GM19452 (cell line): ENCODE measurements at regions not wholly inside any gene's neighbourhood (a gene's known extent, or its start where the extent isn't known, plus 50 kb on each side); places are given as distances from the start of the nearest gene placed in this dataset.

ENCODE experiments used
- ATAC-seq: cut with Tn5 transposase; IDR thresholded peaks from one replicate; pipeline ENCODE4 v1.9.1; 2021; ENCODE audit not compliant: unreplicated experiment

DNA sequence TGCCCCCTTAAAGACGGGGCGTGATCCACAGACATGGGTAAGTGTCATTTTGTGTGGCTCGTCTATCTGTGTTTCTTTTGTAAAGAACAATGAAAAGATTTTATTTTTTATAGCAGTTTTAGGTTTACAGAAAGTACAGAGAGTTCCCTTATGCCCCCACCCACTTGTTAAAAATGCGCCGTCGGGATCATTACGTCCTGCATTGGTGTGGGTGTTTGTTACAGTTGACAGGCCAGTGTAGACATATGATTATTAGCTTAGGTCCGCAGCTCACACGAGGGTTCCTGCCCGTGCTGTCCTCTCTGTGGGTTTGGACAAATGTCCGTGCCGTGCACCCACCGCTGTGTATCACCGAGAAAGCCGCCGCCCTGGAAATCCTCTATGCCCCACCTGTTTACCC, 50.5 kb downstream of the RGS12 start:
- no peak for ATAC-seq

DNA sequence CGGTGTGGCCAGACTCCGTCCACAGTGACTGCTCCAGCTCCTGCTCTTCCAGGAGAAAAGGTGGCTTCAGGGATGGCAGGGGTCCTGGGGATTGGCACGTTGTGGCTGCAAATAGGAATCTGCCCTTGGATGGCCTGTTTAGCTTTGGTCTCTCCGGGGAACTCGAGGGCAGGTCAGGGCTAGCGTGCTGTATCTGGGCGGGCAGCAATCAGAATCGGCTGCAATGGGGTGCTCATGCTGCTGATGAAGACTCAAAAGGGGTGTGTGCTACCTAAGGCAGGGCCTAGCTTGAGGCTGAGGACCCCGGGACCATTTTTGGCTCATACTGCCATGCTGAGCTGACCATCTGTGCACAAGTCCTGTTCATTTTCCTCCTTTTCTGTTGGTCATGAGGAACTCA, 51.3 kb downstream of the RGS12 start:
- no peak for ATAC-seq

DNA sequence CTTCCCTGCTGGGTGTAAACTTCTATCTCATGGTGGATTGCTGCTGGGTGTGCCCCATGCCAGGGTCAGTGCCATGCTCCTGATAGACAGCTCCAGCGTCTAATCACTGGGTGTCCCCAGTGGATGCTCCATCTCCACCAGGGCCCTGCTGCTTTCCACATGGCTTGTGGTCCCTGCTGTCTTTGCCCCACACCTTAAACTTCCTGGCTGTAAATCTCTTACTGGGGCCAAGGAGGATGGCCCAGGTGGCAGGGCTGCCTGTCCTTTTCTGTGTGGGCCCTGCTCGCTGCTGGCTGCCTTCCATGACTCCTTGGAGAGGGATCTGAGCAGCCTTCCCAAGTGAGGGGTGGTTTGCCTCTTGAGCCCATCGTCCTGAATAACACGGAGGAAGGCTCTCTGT, 51.8 kb downstream of the RGS12 start:
- ATAC-seq = no peak

DNA sequence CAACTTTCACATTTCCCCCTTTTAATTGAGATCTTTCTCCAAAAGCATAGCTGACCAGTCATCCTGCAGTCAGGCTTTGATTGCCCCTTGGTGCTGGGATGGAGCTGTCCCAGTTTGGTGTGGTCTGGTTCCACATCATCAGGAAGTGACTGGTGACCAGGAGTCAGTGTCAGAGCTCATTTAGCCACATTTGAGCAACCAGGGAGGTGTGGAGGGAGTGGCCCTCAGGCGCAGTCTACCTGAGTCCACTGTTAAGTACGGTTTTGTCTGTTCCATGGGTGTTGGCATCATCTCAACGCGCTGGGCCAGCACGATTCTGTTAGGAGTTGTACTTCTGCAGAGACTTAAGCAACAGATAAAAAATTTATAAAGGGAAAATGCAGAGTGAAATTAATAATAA, 52.6 kb downstream of the RGS12 start:
- ATAC-seq = no peak

DNA sequence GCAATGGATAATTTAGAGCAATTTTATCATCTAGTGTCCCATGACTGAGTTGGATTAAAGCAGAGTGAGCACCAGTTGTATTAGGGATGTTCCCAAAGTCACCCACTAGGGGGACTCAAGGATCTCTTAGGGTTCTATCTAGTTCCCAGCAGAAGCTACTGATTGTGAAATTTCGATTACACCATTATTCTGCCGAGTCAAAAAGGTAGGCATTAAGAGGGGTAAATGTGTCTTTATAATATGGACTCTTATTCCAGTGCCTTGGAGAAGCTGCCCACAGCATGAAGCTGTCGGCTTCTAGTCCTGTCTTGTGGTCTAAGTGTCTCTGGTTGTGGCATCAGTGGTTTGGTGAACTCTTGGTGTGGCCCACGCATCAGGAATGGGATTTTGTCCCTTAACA, 53.3 kb downstream of the RGS12 start:
- ATAC-seq = no peak

DNA sequence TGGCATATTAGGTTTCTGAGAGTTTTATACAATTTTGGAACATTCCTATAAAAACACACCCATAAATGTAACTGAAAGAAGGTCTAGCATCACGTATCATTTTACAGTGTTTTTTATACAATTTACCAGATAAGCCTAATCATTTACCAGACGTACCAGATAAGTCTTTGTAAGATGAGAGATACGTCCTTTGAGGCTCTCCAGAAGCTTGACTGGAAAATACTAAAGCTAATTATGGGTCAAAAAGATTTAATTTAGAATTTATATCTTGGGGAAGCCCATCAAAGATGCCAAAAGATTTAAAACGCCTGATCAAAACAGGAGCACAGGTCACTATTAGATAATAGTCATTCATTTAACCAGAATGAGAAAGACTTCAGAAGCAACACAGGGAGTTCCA, 55.0 kb downstream of the RGS12 start:
- no peak for ATAC-seq

DNA sequence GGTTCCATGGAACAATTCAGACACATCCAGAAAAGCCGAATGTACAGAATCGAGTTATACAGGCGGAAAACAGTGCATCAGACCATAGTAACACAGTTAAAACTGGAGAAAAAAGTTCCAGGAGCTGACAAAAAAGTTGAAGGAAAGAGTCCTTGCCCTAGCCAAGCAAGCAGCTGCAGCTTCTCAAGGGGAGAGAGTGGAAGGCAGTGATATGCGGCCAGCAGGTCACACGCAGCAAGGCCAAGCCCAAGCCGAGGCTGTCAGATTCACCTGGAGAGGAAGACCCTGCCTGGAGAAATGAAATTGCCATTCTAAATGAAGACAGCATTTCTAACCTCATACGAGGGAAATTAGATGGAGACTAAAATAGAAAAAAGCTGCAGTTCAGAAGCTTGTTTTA, 55.8 kb downstream of the RGS12 start:
- ATAC-seq = no peak

DNA sequence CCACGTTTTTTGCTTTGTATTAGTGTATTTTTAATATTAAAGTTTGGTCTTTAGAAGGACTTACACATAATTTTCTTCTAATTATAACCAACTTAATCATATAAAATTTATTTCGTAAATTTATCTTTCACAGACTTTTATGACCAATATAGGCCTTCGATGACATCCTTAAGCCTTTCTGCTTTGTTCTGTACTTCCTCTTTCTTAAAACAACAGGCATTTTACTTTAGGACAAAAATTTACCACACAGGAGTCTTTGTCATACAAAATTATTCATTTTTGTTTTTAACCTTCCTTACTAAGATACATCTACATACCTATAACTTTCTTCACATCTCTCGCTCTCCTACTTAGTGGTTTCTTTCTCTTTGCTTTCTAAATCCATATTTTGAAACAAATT, 56.3 kb downstream of the RGS12 start:
- ATAC-seq = no peak

DNA sequence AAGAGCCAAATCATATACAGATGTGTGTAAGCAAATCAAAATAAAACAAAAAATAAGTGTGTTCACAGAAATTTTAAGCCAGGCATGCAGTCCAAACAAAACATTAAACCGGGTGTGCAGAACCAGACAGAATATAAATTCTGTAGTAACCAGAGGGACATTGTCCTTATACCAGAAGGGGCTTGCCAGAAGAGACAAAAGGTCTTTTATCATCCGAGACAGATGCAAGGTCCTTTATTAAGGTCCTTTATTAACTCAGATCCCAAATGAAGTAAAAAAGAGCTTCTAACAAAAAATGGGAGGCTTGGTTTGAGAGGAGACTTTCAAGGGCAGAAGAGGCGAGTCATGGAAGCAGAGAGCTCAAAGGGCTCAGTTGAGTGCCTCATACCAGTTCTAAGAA, 59.2 kb downstream of the RGS12 start:
- ATAC-seq = no peak

DNA sequence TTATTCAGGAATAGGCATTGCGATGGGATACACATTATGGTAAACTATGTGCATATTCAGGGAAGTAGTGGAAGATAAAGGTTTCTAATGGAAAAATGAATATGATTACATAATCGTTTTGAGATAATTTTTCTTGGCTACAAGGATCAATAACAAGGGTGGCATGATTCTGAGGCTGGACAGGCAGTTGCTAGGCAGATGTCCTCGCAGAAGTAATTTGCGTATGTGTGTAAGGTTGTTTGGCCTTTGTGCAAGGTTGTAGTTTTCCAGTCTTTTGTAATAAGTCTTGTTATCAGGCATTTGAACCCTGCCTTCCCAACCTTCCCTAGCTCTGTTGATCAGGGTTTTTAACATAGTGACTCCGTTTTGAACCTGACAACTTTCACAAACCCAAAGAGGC, 59.7 kb downstream of the RGS12 start:
- ATAC-seq = no peak

DNA sequence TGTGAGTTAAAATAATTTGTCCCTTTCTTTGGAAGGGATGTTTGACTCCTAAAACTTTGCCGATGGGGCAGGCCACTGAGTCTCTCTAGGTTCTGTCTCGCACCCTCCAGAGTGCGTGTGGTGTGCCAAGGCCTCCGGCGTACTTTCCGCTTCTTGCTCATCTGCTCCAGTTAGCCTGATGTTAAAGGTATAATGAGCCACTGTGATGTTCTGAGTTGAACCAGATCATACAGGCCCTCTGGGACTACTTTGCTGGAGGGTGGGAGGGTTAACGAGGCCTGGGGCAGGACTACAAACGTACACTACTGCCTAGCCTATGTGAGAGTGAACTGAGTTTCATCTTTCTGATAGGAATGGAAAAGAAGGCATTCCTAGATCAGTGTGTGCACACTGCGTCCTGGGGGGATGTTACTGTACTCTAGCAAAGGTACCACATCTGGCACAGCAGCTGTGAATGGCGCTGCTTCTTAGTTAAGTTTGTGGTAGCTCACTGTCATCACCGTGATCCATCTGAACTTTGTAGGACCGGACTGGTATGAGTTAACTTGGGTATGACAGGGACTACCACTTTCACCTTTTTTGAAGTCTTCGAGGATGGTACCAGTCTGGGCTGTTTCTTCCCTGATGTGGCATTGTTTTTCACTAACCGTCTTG, 60.2 kb downstream of the RGS12 start:
- ATAC-seq = no peak

DNA sequence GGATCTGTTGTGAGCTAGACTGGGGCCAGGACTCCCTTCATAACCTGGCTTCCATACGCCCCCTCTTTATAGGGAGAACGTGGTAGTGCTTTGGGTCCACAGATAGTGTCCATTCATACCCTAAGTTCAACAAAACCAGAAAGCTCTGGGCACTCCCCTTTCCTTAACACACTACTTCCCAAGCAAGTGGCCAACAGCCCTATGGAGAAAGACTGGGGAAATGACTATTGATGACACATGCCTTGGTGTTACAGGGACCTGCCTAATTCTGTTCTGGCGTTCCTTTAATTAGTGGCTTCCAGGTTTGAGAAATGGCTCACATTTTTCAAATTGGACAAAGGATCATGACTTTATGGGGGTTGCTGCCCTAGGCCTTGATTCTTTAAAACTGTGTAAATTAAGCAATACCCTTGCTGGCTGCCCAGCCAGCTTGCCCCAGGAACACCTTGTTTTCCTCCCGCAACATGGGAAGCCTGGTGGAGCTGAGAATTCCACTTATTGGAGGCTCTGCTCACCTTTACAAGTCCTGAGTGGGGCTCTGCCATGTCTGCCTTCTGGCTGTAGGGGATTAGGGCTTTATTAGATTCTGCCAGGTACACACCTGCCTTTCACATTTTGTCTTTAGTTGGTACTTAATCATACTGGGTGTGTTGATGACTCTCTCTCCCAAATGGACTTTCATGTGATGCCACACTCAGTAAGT, 61.1 kb downstream of the RGS12 start:
- no peak for ATAC-seq

DNA sequence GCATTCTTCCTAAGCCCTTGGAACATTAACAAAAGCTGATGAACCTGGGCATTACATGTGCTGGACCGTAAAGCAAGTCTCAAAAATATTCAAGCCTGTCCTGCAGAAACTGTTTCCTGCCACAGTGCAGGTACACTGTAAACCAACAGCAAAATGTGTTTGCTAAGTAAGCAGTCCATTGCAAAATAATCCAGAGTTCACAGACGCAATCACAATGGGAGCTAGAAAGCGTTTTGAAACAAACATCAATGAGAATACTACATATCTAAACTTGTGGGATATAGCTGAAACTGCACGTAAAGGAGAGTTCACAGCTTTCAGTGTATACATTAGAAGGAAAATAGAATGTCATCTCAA, 61.6 kb downstream of the RGS12 start:
- ATAC-seq = no peak

DNA sequence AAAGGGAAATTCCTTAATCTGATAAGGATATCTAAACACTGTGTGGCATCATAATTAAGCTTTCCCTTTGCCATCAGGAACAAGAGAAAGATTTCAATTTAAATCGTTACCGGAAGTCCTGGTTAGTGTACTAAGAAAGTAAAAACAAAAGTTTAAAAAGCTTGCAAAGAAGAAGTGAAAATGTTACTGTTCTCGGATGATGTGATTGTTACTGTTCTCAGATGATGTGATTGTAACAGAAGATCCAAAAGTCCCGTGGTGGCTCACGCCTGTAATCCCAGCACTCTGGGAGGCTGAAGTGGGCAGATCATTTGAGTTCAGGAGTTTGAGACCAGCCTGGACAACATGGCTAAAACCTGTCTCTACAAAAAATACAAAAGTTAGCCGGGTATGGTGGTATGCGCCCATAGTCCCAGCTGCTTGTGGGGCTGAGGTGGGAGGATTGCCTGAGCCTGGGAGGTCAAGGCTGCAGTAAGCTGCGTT, 62.5 kb downstream of the RGS12 start:
- ATAC-seq = peak; percentile 79

DNA sequence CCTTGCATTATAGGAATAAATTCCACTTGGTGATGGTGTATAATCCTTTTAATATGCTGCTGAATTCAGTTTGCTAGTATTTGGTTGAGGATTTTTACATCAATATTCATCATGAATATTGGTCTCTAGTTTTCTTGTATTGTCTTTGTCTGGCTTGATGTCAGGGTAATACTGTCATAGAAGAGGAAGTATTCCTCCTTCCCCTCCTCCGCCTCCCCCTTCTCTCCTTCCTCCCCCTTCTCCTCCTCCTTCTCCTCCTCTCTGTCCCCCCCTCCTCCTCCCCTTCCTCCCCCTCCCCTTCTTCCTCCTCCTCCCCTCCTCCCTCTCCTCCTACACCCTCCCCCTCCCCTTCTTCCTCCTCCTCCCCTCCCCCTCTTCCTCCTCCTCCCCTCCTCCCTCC, 65.8 kb downstream of the RGS12 start:
- ATAC-seq = no peak

DNA sequence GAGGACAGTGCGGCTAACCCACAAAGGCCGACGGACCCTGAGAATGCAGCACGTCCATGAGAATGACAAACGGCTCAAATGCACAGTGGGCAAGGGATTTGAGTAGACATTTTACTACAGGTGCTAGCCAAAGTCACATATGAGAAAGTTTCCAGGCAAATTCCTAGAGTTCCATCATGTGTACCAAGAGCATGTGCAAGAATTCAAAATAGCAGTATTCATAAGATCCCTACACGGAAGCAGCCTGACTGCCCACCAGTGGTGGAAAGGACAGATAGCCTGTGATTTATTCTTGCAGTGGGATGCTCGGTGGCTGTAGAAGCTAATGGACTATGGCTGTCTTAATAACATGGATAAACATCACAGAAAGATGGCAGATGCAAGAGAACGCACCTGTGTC, 68.0 kb downstream of the RGS12 start:
- ATAC-seq = no peak

DNA sequence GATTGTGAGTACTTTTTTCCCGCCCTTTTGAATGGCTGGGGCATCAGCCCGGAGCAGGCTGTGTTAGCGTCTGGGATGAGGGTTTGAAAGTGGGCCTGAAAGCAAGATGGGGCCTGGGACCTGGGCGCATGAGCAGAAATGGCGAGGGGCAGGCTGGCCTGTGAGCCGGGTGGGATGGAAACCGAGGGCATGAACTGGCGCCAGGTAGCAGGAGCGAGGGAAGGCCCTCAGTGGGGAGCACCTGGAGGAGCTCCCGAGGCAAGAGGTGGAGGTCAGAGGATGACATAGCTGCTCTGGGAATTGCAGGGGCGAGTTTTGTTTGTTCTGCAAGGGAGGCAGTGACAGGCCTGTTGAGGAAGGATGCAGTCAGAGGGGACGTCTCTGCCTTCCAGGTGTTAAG, 68.6 kb downstream of the RGS12 start:
- no peak for ATAC-seq

DNA sequence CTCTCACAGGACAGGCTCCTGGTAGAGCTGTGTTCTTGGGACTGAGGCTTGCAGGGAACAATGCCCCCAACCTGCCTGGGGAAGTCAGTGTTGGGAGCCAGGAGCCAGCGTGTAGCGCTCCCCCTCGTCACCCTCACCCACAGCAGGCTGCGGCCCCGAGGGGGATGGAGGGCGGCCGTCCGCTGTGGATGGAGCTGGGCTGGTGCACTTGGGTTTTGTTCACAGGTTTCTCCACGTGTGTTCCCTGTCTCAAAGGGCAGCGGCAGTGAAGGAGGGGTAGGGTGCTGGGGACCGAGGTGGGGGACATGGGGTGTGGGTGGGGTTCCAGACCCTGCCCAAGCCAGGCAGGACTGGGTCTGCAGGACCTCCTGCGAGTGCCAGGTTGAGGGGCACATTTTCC, 69.1 kb downstream of the RGS12 start:
- no peak for ATAC-seq

DNA sequence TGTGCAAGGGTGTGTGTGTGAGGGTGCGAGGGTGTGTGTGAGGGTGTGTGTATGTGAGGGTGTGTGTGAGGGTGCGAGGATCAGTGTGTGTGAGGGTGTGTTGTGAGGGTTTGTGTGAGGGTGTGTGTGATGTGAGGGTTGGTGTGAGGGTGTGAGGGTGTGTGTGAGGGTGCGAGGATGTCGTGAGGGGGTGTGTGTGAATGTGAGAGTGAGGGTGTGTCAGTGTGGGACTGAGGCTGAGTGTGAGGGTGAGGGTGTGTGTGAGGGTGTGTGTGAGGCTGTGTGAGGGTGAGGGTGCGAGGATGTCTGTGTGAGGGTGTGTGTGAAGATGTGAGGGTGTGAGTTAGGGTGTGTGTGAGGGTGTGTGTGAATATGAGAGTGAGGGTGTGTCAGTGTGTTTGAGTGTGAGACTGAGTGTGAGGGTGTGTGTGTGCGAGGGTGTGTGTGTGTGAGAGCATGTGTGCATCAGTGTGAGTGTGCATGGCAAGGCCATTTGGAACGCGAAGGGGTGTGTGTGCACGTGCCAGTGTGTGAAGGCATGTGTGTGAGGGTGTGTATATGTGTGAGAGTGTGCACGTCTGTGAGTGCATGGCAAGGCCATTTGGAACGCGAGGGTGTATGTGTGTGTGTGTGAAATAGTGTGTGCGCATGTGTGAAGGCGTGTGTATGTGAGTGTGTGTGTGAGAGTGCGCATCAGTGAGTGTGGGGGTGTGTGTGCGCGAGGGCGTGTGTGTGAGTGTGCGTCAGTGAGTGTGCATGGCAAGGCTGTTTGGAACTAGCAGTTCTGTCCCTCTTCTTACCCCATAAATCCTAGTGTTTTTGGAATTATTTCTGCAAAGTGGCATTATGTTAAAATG, 69.8 kb downstream of the RGS12 start:
- no peak for ATAC-seq

DNA sequence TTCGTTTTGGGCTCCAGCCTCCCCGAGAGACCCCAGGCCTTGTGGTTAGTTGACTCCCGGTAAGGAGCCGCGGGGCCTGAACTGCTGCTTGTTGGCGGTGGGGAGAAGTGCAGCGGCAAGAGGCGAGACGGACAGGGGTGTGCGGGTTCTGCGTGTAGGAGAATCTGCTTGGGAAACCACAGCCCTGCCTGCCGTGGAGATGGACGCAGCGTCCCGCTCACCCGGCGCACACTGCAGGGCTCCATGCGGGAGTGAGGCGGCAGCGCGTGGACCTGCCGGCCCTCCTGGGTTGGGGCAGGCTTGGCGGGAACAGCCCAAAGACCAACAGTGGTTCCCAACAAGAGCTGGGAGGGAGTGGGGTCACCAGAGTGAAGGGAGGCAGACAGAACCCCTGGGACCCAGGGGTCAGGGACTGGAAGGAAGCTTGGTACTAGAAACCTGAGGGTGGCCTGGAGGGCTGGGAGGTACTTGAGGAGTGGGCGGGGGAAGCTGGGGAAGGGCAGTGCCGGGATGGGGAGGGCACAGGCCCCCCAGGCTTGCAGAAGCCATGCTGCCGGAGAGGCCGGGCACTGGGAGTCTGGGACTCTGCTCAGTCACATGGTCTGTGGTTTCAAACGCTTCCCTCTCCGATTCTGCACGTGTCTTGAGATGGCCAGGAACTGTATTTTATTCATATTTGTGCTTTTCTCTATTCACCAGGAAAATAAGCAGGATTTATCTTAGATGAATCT, 70.8 kb downstream of the RGS12 start:
- ATAC-seq = no peak

DNA sequence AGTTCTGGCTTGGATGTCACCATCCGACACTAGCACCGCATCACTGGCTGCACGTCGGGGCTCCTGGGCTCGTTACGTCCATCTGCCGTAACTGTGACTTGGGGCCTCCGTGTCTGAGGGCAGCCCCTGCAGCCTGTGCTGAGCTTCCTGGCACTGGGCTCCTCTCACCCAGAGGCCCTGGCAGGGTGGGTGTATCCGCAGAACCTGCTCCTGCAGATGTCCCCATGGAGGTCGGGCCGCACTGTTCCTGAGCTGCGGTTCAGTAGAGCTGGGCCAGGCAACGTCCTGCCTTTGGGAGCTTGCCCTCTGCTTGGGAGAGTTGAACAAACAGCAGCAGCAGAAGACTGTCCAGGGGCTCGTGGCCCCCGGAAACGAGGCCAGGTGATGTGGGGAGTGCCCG, 71.4 kb downstream of the RGS12 start:
- ATAC-seq = no peak
